Muscle of leg (tissue), 3 donors: ENCODE measurements at regions not wholly inside any gene's neighbourhood (a gene's known extent, or its start where the extent isn't known, plus 50 kb on each side); places are given as distances from the start of the nearest gene placed in this dataset.

Experiments
- DNase-seq: peaks from one replicate; pipeline ENCODE4 v3.0.0; 2013
- H3K27ac ChIP-seq: one replicate; pipeline ENCODE4 v1.5.1; 2013; ENCODE audit warnings: mild to moderate bottlenecking, low read length, control low read depth
- H3K27me3 ChIP-seq: one replicate; pipeline ENCODE4 v1.6.1; 2013; ENCODE audit warnings: low read length; ENCODE audit not compliant: control insufficient read depth, insufficient read depth
- H3K36me3 ChIP-seq: one replicate; pipeline ENCODE4 v1.6.1; 2013; ENCODE audit warnings: low read length; ENCODE audit not compliant: control insufficient read depth, insufficient read depth
- H3K4me1 ChIP-seq: one replicate; pipeline ENCODE4 v1.6.1; 2013; ENCODE audit warnings: low read length; ENCODE audit not compliant: control insufficient read depth, insufficient read depth
- H3K4me3 ChIP-seq: one replicate; pipeline ENCODE4 v1.5.1; 2013; ENCODE audit warnings: low read length, control low read depth
- H3K9me3 ChIP-seq: replicated peaks from 2 replicates; pipeline ENCODE4 v1.6.1; 2013; ENCODE audit warnings: low read depth, low read length; ENCODE audit not compliant: control insufficient read depth
- WGBS: methylation state at CpG from one replicate; pipeline ENCODE4 v1.1.5; 2013; ENCODE audit warnings: missing lambda C conversion rate; ENCODE audit not compliant: insufficient coverage; 5-methylcytosine and 5-hydroxymethylcytosine counted together

GRCh38 chr1:201665036-201665435, 126.1 kb downstream of the NAV1 start:
- no peak for DNase-seq
- no peaks in the 10 kb centered on the region for H3K27me3 ChIP-seq
- H3K27ac ChIP-seq, result peak overlapping the region; percentile 6
- 63% methylated on average over 7 of the region's 8 CpGs for WGBS
- no peaks in the 10 kb centered on the region for H3K9me3 ChIP-seq
- H3K4me1 ChIP-seq, result peaks cover 54% of the 10 kb centered on the region
- H3K4me3 ChIP-seq, result no peak overlapping the region
- peaks cover 11% of the 10 kb centered on the region for H3K36me3 ChIP-seq

- peaks cover 6% of the 10 kb centered on the region for H3K36me3 ChIP-seq
- DNase-seq, result peak; percentile 50
- H3K27ac ChIP-seq, result no peak overlapping the region
- no peak overlapping the region for H3K4me3 ChIP-seq
- H3K9me3 ChIP-seq, result no peaks in the 10 kb centered on the region
- 67% methylated on average over 2 of the region's 5 CpGs for WGBS
- H3K4me1 ChIP-seq, result peaks cover 49% of the 10 kb centered on the region
- no peaks in the 10 kb centered on the region for H3K27me3 ChIP-seq
Observed at GRCh38 chr1:201666102-201666501, 127.2 kb downstream of the NAV1 start.

- no peak overlapping the region for H3K4me3 ChIP-seq
- no peaks in the 10 kb centered on the region for H3K27me3 ChIP-seq
- DNase-seq, result no peak
- peaks cover 6% of the 10 kb centered on the region for H3K36me3 ChIP-seq
- 71% methylated on average over 1 of the region's 5 CpGs for WGBS
- peaks cover 43% of the 10 kb centered on the region for H3K4me1 ChIP-seq
- H3K27ac ChIP-seq, result no peak overlapping the region
- H3K9me3 ChIP-seq, result no peaks in the 10 kb centered on the region
Observed at GRCh38 chr1:201666645-201667044, 127.7 kb downstream of the NAV1 start.

- peaks cover 6% of the 10 kb centered on the region for H3K36me3 ChIP-seq
- no peak for DNase-seq
- H3K4me1 ChIP-seq, result peaks cover 39% of the 10 kb centered on the region
- H3K9me3 ChIP-seq, result no peaks in the 10 kb centered on the region
- WGBS, result no CpG with 5 or more reads among the region's 5 CpGs
- no peaks in the 10 kb centered on the region for H3K27me3 ChIP-seq
- H3K27ac ChIP-seq, result no peak overlapping the region
- H3K4me3 ChIP-seq, result no peak overlapping the region
Observed at GRCh38 chr1:201667479-201667878, 128.6 kb downstream of the NAV1 start.

- no peak for DNase-seq
- Histone ChIP-seq H3K27ac (no peak overlapping the region), H3K4me3 (no peak overlapping the region), H3K27me3 (no peaks in the 10 kb centered on the region), H3K36me3 (peaks cover 2% of the 10 kb centered on the region), H3K4me1 (peaks cover 42% of the 10 kb centered on the region), H3K9me3 (no peaks in the 10 kb centered on the region)
- 100% methylated on average over 1 of the region's 1 CpG for WGBS
Observed at GRCh38 chr1:201670517-201670916, 131.6 kb downstream of the NAV1 start.

GRCh38 chr1:201672685-201673084, 133.8 kb downstream of the NAV1 start:
- Histone ChIP-seq H3K9me3 (no peaks in the 10 kb centered on the region), H3K27ac (no peak overlapping the region), H3K4me3 (no peak overlapping the region), H3K27me3 (no peaks in the 10 kb centered on the region), H3K4me1 (peaks cover 48% of the 10 kb centered on the region), H3K36me3 (peaks cover 2% of the 10 kb centered on the region)
- no peak for DNase-seq
- WGBS, result 60% methylated on average over 2 of the region's 8 CpGs

GRCh38 chr1:201673093-201673492, 134.2 kb downstream of the NAV1 start:
- peak; percentile 24 for DNase-seq
- peaks cover 49% of the 10 kb centered on the region for H3K4me1 ChIP-seq

GRCh38 chr1:201673915-201674314, 135.0 kb downstream of the NAV1 start:
- Histone ChIP-seq H3K4me3 (no peak overlapping the region), H3K36me3 (peaks cover 2% of the 10 kb centered on the region), H3K9me3 (no peaks in the 10 kb centered on the region), H3K4me1 (peaks cover 54% of the 10 kb centered on the region), H3K27me3 (no peaks in the 10 kb centered on the region), H3K27ac (no peak overlapping the region)
- 78% methylated on average over 5 of the region's 5 CpGs for WGBS
- DNase-seq, result no peak

More at GRCh38 chr1:201673093-201673492, 134.2 kb downstream of the NAV1 start:
- Histone ChIP-seq H3K4me3 (no peak overlapping the region), H3K27me3 (no peaks in the 10 kb centered on the region), H3K36me3 (peaks cover 2% of the 10 kb centered on the region), H3K9me3 (no peaks in the 10 kb centered on the region), H3K27ac (peak overlapping the region; percentile 63)
- WGBS, result 17% methylated on average over 2 of the region's 9 CpGs

GRCh38 chr1:201675143-201675542, 136.2 kb downstream of the NAV1 start:
- peaks cover 2% of the 10 kb centered on the region for H3K36me3 ChIP-seq
- no peaks in the 10 kb centered on the region for H3K9me3 ChIP-seq
- peaks cover 56% of the 10 kb centered on the region for H3K4me1 ChIP-seq
- DNase-seq, result peak; percentile 28
- WGBS, result 89% methylated on average over 1 of the region's 5 CpGs
- H3K4me3 ChIP-seq, result no peak overlapping the region
- no peaks in the 10 kb centered on the region for H3K27me3 ChIP-seq
- H3K27ac ChIP-seq, result no peak overlapping the region

- Histone ChIP-seq H3K4me3 (no peak overlapping the region), H3K9me3 (no peaks in the 10 kb centered on the region), H3K27me3 (no peaks in the 10 kb centered on the region), H3K4me1 (peaks cover 63% of the 10 kb centered on the region), H3K27ac (peak overlapping the region; percentile 90), H3K36me3 (peaks cover 2% of the 10 kb centered on the region)
- no CpG with 5 or more reads among the region's 4 CpGs for WGBS
- DNase-seq, result peak; percentile 97
Observed at GRCh38 chr1:201676197-201676596, 137.3 kb downstream of the NAV1 start.

GRCh38 chr1:201676641-201677040, 137.7 kb downstream of the NAV1 start:
- WGBS, result 60% methylated on average over 1 of the region's 4 CpGs
- H3K27ac ChIP-seq, result peak overlapping the region; percentile 90
- H3K27me3 ChIP-seq, result no peaks in the 10 kb centered on the region
- no peak overlapping the region for H3K4me3 ChIP-seq
- H3K4me1 ChIP-seq, result peaks cover 66% of the 10 kb centered on the region
- peaks cover 2% of the 10 kb centered on the region for H3K36me3 ChIP-seq
- peak; percentile 35 for DNase-seq
- no peaks in the 10 kb centered on the region for H3K9me3 ChIP-seq
